Activated naive CD8-positive, alpha-beta T cell treated with anti-CD3 and anti-CD28 coated beads, Interleukin-2, amount 10 ng/mL, durations not matched to agents 7 days and 5 days (primary cell): ENCODE measurements at regions not wholly inside any gene's neighbourhood (a gene's known extent, or its start where the extent isn't known, plus 50 kb on each side); places are given as distances from the start of the nearest gene placed in this dataset.
"Not testable (repeated sequence)": the region's sequence is repeated elsewhere in the genome, so short reads cannot be mapped to it uniquely, and the experiment has no call there.

Experiments
- ATAC-seq: fragments of 150-1000 bp; cut with Tn5 transposase; one replicate; pipeline ENCODE4 v1.10.0; 2021; ENCODE audit warnings: low read depth, moderate library complexity
- POLR2A ChIA-PET: fragments of 350-600 bp; sonication (Branson Sonifier 250); formaldehyde crosslinking; loops from one replicate; lab custom pipeline; 2021; ENCODE audit warnings: antibody characterized with exemption; lab: Charles Lee
- DNase-seq: peaks from one replicate; pipeline ENCODE4 v3.0.0; 2021
- H3K27ac Mint-ChIP-seq: one replicate; pipeline ENCODE4 v1.8.0; 2022; ENCODE audit warnings: mild to moderate bottlenecking, mixed read lengths
- H3K27me3 Mint-ChIP-seq: one replicate; pipeline ENCODE4 v1.8.0; 2022; ENCODE audit warnings: mild to moderate bottlenecking, moderate library complexity, mixed read lengths
- H3K36me3 Mint-ChIP-seq: one replicate; pipeline ENCODE4 v1.8.0; 2021; ENCODE audit warnings: mild to moderate bottlenecking, mixed read lengths
- H3K4me1 Mint-ChIP-seq: one replicate; pipeline ENCODE4 v1.8.0; 2021; ENCODE audit warnings: mixed read lengths
- H3K4me3 Mint-ChIP-seq: one replicate; pipeline ENCODE4 v1.8.0; 2022; ENCODE audit warnings: mild to moderate bottlenecking, moderate library complexity, mixed read lengths
- H3K9me3 Mint-ChIP-seq: one replicate; pipeline ENCODE4 v1.8.0; 2021; ENCODE audit warnings: mixed read lengths

DNA sequence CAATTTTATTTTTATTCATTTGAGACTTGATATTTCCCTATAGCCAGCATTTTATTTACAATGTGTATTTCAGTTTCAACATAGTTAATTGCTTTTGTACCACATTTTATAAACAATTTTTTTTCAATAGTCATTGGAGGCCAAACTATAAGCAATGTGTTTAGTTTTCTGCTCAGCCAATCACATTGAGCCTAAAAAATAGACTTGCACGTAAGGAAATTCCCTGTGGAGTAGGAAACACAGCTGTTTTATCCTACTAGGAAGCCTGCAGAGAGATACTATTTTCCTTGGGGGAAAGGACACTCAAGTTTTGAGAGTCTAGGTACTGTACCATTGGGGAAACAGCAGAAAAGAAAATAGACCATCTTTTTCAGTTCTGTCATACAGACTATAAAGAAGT is 410.2 kb upstream of the GOT2 start:
- H3K4me1 Mint-ChIP-seq, result no peaks in the 10 kb centered on the region
- no peak overlapping the region for H3K4me3 Mint-ChIP-seq
- no peaks in the 10 kb centered on the region for H3K27me3 Mint-ChIP-seq
- H3K36me3 Mint-ChIP-seq, result no peaks in the 10 kb centered on the region
- DNase-seq (no peak), ATAC-seq (no peak)
- POLR2A ChIA-PET, result no interaction called here
- H3K9me3 Mint-ChIP-seq, result no peaks in the 10 kb centered on the region
- no peak overlapping the region for H3K27ac Mint-ChIP-seq

- H3K9me3 Mint-ChIP-seq, result no peaks in the 10 kb centered on the region
- no peaks in the 10 kb centered on the region for H3K27me3 Mint-ChIP-seq
- H3K27ac Mint-ChIP-seq, result no peak overlapping the region
- no peak overlapping the region for H3K4me3 Mint-ChIP-seq
- H3K4me1 Mint-ChIP-seq, result no peaks in the 10 kb centered on the region
- DNase-seq, result no peak
- H3K36me3 Mint-ChIP-seq, result no peaks in the 10 kb centered on the region
- POLR2A ChIA-PET, result no interaction called here
- ATAC-seq, result no peak
Observed at GRCh38 chr16:59126486-59126885, 392.4 kb upstream of the GOT2 start.

GRCh38 chr16:59124056-59124455 is 389.9 kb upstream of the GOT2 start:
- DNase-seq (no peak), ATAC-seq (no peak)
- H3K27me3 Mint-ChIP-seq, result no peaks in the 10 kb centered on the region
- H3K4me1 Mint-ChIP-seq, result no peaks in the 10 kb centered on the region
- H3K9me3 Mint-ChIP-seq, result no peaks in the 10 kb centered on the region
- H3K36me3 Mint-ChIP-seq, result no peaks in the 10 kb centered on the region
- POLR2A ChIA-PET, result no interaction called here
- no peak overlapping the region for H3K27ac Mint-ChIP-seq
- H3K4me3 Mint-ChIP-seq, result no peak overlapping the region

DNA sequence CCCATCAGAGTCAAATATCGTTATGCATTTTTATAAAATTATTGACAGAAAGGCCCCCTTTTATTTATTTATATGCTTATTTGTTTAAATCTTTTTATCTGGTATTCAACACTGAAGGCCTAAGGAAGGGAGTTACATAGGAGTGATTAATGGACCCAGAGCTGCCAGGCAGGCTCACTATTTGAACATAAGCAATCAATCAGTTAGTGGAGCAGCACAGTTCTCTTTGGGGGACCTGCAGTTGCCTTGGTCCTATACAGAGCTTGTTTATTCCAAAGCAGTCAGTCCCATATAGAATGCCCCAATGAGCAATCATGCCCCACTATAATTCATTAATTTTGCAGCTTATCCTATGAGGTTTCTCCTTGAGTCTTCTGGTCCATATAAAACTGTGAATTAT is 389.4 kb upstream of the GOT2 start:
- POLR2A ChIA-PET, result no interaction called here

GRCh38 chr16:59122262-59122537 is 388.1 kb upstream of the GOT2 start:
- no peaks in the 10 kb centered on the region for H3K4me1 Mint-ChIP-seq
- no peak overlapping the region for H3K4me3 Mint-ChIP-seq
- DNase-seq, result no peak
- H3K27ac Mint-ChIP-seq, result no peak overlapping the region
- no peaks in the 10 kb centered on the region for H3K36me3 Mint-ChIP-seq
- no peak for ATAC-seq
- no peaks in the 10 kb centered on the region for H3K9me3 Mint-ChIP-seq
- POLR2A ChIA-PET, result no interaction called here
- H3K27me3 Mint-ChIP-seq, result no peaks in the 10 kb centered on the region

More for the DNA sequence above, 389.4 kb upstream of the GOT2 start:
- DNase-seq (no peak), ATAC-seq (no peak)
- no peaks in the 10 kb centered on the region for H3K4me1 Mint-ChIP-seq
- no peaks in the 10 kb centered on the region for H3K27me3 Mint-ChIP-seq
- H3K36me3 Mint-ChIP-seq, result no peaks in the 10 kb centered on the region
- H3K27ac Mint-ChIP-seq, result no peak overlapping the region
- no peaks in the 10 kb centered on the region for H3K9me3 Mint-ChIP-seq
- no peak overlapping the region for H3K4me3 Mint-ChIP-seq

DNA sequence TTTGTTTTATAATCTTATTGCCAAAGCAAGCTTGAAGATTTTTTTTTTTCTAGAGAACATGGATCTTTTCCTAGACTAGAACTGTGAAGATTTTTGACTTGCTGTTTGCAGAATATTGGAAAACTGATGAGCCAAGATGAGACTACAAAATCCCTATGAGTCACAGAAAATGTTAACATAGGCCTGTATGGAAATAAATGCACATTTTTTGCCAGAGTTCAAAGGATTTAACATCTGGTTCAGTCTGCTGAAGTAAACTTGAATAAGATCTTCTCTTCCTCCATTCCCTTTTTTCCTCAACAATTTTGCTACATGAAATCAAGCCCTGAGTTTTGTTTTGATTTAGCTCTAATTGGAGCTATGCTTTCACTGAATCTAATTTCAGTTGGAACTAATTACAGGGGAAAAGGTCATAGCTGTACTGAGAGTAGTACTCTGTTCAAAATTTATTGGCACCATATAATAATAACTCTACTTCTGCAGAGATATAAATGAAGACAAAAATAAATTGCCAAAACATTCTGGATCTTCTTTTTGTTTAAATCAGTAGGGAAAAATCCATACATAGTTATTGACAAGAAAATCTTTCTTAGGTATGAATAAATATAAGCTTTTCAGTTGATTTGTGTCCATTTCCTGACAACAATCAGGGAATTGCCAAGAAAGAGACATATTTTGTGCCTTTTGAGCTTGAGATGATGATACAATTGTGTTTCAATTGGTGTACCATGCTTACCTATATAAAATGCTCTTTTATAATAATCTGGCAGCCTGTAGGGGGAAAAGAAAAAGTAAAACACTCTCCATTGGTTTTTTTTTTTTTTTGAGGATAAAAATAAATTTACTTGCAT is 387.5 kb upstream of the GOT2 start:
- no peak overlapping the region for H3K27ac Mint-ChIP-seq
- no peaks in the 10 kb centered on the region for H3K27me3 Mint-ChIP-seq
- H3K4me3 Mint-ChIP-seq, result no peak overlapping the region
- no peaks in the 10 kb centered on the region for H3K36me3 Mint-ChIP-seq
- H3K4me1 Mint-ChIP-seq, result no peaks in the 10 kb centered on the region
- H3K9me3 Mint-ChIP-seq, result no peaks in the 10 kb centered on the region
- POLR2A ChIA-PET, result no interaction called here
- DNase-seq (no peak), ATAC-seq (no peak)

GRCh38 chr16:59116744-59117143 is 382.6 kb upstream of the GOT2 start:
- Mint-ChIP-seq H3K27ac (no peak overlapping the region), H3K4me3 (no peak overlapping the region), H3K27me3 (no peaks in the 10 kb centered on the region), H3K36me3 (no peaks in the 10 kb centered on the region), H3K9me3 (no peaks in the 10 kb centered on the region), H3K4me1 (no peaks in the 10 kb centered on the region)
- no peak for ATAC-seq
- no peak for DNase-seq
- POLR2A ChIA-PET, result no interaction called here

DNA sequence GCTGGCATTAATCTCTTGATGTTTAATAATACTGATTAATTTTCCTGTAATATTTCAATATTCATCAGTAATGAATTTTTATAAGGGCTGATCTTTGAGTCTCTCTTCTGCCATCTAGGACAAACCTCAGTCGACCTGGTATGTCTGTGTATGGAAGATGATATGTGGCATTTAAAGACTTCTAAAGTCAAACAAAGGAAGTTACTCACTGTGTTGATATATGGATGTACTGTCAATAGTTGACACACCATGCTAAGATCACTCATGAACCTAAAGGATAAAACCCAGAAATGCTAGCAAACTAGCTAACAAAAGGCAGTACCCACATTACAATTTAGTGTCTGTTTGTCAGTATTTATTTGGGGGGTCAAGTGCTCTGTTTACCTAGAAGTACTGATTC is 380.7 kb upstream of the GOT2 start:
- DNase-seq (no peak), ATAC-seq (no peak)
- no peaks in the 10 kb centered on the region for H3K27me3 Mint-ChIP-seq
- no peaks in the 10 kb centered on the region for H3K4me1 Mint-ChIP-seq
- no peak overlapping the region for H3K27ac Mint-ChIP-seq
- H3K9me3 Mint-ChIP-seq, result no peaks in the 10 kb centered on the region
- H3K36me3 Mint-ChIP-seq, result no peaks in the 10 kb centered on the region
- POLR2A ChIA-PET, result no interaction called here
- no peak overlapping the region for H3K4me3 Mint-ChIP-seq

DNA sequence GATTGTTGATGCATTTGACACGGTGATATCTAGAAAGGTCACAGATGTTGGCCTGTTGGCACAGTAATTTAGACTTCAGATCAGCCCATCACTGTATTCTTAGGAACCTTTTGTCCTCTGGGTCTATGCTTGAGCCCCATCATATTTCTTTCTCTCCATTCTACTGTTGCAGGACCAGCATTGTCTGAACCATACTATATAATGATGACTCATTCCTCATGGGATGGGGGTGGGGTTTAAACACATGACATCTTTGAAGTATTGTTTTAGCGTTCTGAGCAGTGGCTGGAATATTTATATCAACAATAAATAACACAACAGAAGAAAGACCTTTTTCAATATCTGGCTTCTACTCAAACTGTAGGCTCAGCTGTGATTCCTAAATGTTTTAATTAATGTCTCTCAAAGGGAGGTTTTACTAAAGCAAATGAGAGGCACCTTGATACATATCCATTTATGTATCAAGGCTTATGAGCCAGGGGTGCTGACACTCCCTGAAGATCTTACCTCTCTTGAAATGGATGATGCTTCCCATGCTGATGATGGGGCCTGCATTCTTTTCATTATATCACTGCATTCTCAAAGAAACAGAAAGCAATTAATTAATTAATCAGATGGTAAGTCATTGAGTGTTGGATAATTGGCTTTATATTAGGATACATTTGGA is 379.0 kb upstream of the GOT2 start:
- no peaks in the 10 kb centered on the region for H3K27me3 Mint-ChIP-seq

GRCh38 chr16:59111280-59111679 is 377.2 kb upstream of the GOT2 start:
- DNase-seq, result no peak
- H3K36me3 Mint-ChIP-seq, result no peaks in the 10 kb centered on the region
- H3K4me3 Mint-ChIP-seq, result no peak overlapping the region
- no peaks in the 10 kb centered on the region for H3K4me1 Mint-ChIP-seq
- no peak overlapping the region for H3K27ac Mint-ChIP-seq
- ATAC-seq, result no peak
- POLR2A ChIA-PET, result no interaction called here
- no peaks in the 10 kb centered on the region for H3K27me3 Mint-ChIP-seq
- no peaks in the 10 kb centered on the region for H3K9me3 Mint-ChIP-seq

More for the DNA sequence above, 379.0 kb upstream of the GOT2 start:
- POLR2A ChIA-PET, result no interaction called here
- Mint-ChIP-seq H3K27ac (no peak overlapping the region), H3K4me3 (no peak overlapping the region), H3K36me3 (no peaks in the 10 kb centered on the region), H3K4me1 (no peaks in the 10 kb centered on the region), H3K9me3 (no peaks in the 10 kb centered on the region)
- DNase-seq (no peak), ATAC-seq (no peak)

DNA sequence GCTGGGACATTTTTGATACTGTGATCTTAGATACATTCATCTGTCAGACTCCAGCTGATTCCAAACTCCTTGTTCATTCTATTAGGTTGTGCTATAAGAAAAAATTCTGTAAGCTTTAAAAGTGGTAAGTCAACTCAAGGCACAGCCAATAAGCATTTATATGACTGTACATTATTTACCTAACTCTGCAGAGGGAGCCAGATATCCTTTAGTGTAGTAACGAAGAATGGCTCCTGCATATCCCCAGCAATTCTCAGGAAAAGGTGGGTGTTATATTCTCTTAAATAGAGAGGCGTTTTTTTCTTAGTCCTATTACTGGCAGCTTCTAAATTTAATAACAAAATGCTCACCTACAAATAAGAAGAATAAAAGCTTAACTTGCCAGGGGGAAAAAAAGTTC is 374.3 kb upstream of the GOT2 start:
- POLR2A ChIA-PET, result no interaction called here

GRCh38 chr16:59096682-59097081 is 362.6 kb upstream of the GOT2 start:
- H3K27me3 Mint-ChIP-seq, H3K4me1 Mint-ChIP-seq, DNase-seq, H3K4me3 Mint-ChIP-seq, H3K27ac Mint-ChIP-seq, ATAC-seq, H3K36me3 Mint-ChIP-seq, H3K9me3 Mint-ChIP-seq, POLR2A ChIA-PET: not testable (repeated sequence)

More for the DNA sequence above, 374.3 kb upstream of the GOT2 start:
- Mint-ChIP-seq H3K9me3 (no peaks in the 10 kb centered on the region), H3K4me1 (no peaks in the 10 kb centered on the region), H3K27me3 (no peaks in the 10 kb centered on the region), H3K4me3 (no peak overlapping the region), H3K27ac (no peak overlapping the region), H3K36me3 (no peaks in the 10 kb centered on the region)
- no peak for DNase-seq
- no peak for ATAC-seq

GRCh38 chr16:59090541-59090940 is 356.4 kb upstream of the GOT2 start:
- Mint-ChIP-seq H3K27me3 (no peaks in the 10 kb centered on the region), H3K36me3 (no peaks in the 10 kb centered on the region), H3K4me3 (no peak overlapping the region), H3K9me3 (peaks cover 1% of the 10 kb centered on the region), H3K4me1 (no peaks in the 10 kb centered on the region), H3K27ac (no peak overlapping the region)
- POLR2A ChIA-PET, result no interaction called here
- ATAC-seq (no peak), DNase-seq (no peak)

DNA sequence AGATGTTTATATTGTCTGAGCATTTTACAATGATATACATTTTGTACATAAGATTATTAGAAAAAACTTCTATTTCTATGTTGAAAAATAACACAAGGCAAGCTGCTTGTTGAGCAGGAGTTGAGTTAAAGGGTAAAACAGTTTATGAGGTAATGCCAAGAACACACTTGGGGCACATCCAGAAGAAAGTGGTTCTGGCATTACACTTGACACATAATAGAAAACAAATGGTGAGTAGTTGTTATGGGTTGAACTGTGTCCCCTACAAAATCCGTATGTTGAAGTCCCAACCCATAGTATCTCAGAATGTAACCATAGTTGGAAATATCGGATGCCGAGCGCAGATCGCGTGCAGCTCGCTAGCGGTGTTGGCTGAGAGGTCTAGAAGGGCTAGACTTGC is 354.3 kb upstream of the GOT2 start:
- no peaks in the 10 kb centered on the region for H3K27me3 Mint-ChIP-seq
- ATAC-seq (no peak), DNase-seq (no peak)
- H3K4me1 Mint-ChIP-seq, result no peaks in the 10 kb centered on the region
- no peaks in the 10 kb centered on the region for H3K36me3 Mint-ChIP-seq
- H3K4me3 Mint-ChIP-seq, result no peak overlapping the region
- POLR2A ChIA-PET, result no interaction called here
- no peak overlapping the region for H3K27ac Mint-ChIP-seq
- H3K9me3 Mint-ChIP-seq, result no peaks in the 10 kb centered on the region
